ENCODE measurements at regions not wholly inside any gene's neighbourhood (a gene's known extent, or its start where the extent isn't known, plus 50 kb on each side); places are given as distances from the start of the nearest gene placed in this dataset.

- Histone ChIP-seq H3K9me3 (no peaks in the 10 kb centered on the region), H3K27me3 (no peaks in the 10 kb centered on the region), H3K9ac (ENCODE audit: low read depth in 2 of 2, low read length in 2 of 2) (no peak overlapping the region), H3K4me3 (no peak overlapping the region), H3K4me1 (no peaks in the 10 kb centered on the region), H3K27ac (no peak overlapping the region), H3K36me3 (no peaks in the 10 kb centered on the region)
- intact Hi-C loops (cut with DNase I): no loop called here
- no peak for DNase-seq
- no peak for TF ChIP-seq CTCF (IDR thresholded peaks at IDR 0.05)
Measured at GRCh38 chr1:94702442-94702815, 117.7 kb upstream of the SLC44A3 start.

GRCh38 chr1:94701796-94702441, 118.2 kb upstream of the SLC44A3 start:
- no peak for DNase-seq
- Histone ChIP-seq H3K27ac (no peak overlapping the region), H3K4me3 (no peak overlapping the region), H3K27me3 (no peaks in the 10 kb centered on the region), H3K4me1 (no peaks in the 10 kb centered on the region), H3K36me3 (no peaks in the 10 kb centered on the region), H3K9ac (ENCODE audit: low read depth in 2 of 2, low read length in 2 of 2) (no peak overlapping the region), H3K9me3 (no peaks in the 10 kb centered on the region)
- TF ChIP-seq CTCF (IDR thresholded peaks at IDR 0.05): no peak
- intact Hi-C loops (cut with DNase I): no loop called here

- intact Hi-C loops (cut with DNase I): no loop called here
- H3K27me3 ChIP-seq: no peaks in the 10 kb centered on the region
- no peak for DNase-seq
- H3K36me3 ChIP-seq: no peaks in the 10 kb centered on the region
- H3K27ac ChIP-seq: no peak overlapping the region
- no peaks in the 10 kb centered on the region for H3K9me3 ChIP-seq
- no peak overlapping the region for H3K4me3 ChIP-seq
- no peak for TF ChIP-seq CTCF (IDR thresholded peaks at IDR 0.05)
- no peak overlapping the region for H3K9ac ChIP-seq (ENCODE audit: low read depth in 2 of 2, low read length in 2 of 2)
- no peaks in the 10 kb centered on the region for H3K4me1 ChIP-seq
Measured at GRCh38 chr1:94698759-94699502, 121.2 kb upstream of the SLC44A3 start.

- Histone ChIP-seq H3K9ac (ENCODE audit: low read depth in 2 of 2, low read length in 2 of 2) (no peak overlapping the region), H3K4me1 (no peaks in the 10 kb centered on the region), H3K4me3 (no peak overlapping the region), H3K9me3 (no peaks in the 10 kb centered on the region), H3K36me3 (no peaks in the 10 kb centered on the region), H3K27ac (no peak overlapping the region), H3K27me3 (no peaks in the 10 kb centered on the region)
- no peak for TF ChIP-seq CTCF (IDR thresholded peaks at IDR 0.05)
- intact Hi-C loops (cut with DNase I): no loop called here
- DNase-seq: no peak
Measured at GRCh38 chr1:94698356-94698755, 121.8 kb upstream of the SLC44A3 start.

GRCh38 chr1:94697839-94698238, 122.3 kb upstream of the SLC44A3 start:
- no peak overlapping the region for H3K9ac ChIP-seq (ENCODE audit: low read depth in 2 of 2, low read length in 2 of 2)
- no peaks in the 10 kb centered on the region for H3K4me1 ChIP-seq
- H3K27me3 ChIP-seq: no peaks in the 10 kb centered on the region
- H3K36me3 ChIP-seq: no peaks in the 10 kb centered on the region
- H3K9me3 ChIP-seq: no peaks in the 10 kb centered on the region
- intact Hi-C loops (cut with DNase I): no loop called here
- no peak overlapping the region for H3K27ac ChIP-seq
- no peak overlapping the region for H3K4me3 ChIP-seq
- no peak for TF ChIP-seq CTCF (IDR thresholded peaks at IDR 0.05)
- no peak for DNase-seq

All from colonic mucosa (tissue), 4 donors.